Suppressor macrophage treated with lipopolysaccharide for 4 hours (primary cell): ENCODE measurements at regions not wholly inside any gene's neighbourhood (a gene's known extent, or its start where the extent isn't known, plus 50 kb on each side); places are given as distances from the start of the nearest gene placed in this dataset.

ENCODE experiments used
- DNase-seq: peaks from one replicate; pipeline ENCODE4 v3.0.0-alpha.2; 2020

GRCh38 chr9:95822583-95823431, 52.7 kb upstream of the ERCC6L2 start:
- DNase-seq, result no peak

GRCh38 chr9:95822015-95822414, 53.5 kb upstream of the ERCC6L2 start:
- DNase-seq, result no peak

GRCh38 chr9:95820074-95820473, 55.4 kb upstream of the ERCC6L2 start:
- no peak for DNase-seq

- DNase-seq, result no peak
These were observed 55.9 kb upstream of the ERCC6L2 start for GRCh38 chr9:95819636-95820035.

GRCh38 chr9:95817205-95817604, 58.3 kb upstream of the ERCC6L2 start:
- DNase-seq, result no peak

- no peak for DNase-seq
These were observed 58.8 kb upstream of the ERCC6L2 start for GRCh38 chr9:95816716-95817115.

- DNase-seq, result no peak
These were observed 59.5 kb upstream of the ERCC6L2 start for GRCh38 chr9:95815961-95816360.

GRCh38 chr9:95815133-95815532, 60.4 kb upstream of the ERCC6L2 start:
- DNase-seq, result no peak

- no peak for DNase-seq
These were observed 61.6 kb upstream of the ERCC6L2 start for GRCh38 chr9:95813923-95814322.

GRCh38 chr9:95810814-95811213, 64.7 kb upstream of the ERCC6L2 start:
- DNase-seq, result no peak

- DNase-seq, result no peak
These were observed 65.4 kb upstream of the ERCC6L2 start for GRCh38 chr9:95810133-95810532.

GRCh38 chr9:95809686-95810085, 65.8 kb upstream of the ERCC6L2 start:
- no peak for DNase-seq

GRCh38 chr9:95808011-95808410, 67.5 kb upstream of the ERCC6L2 start:
- DNase-seq, result no peak

GRCh38 chr9:95807326-95807947, 68.1 kb upstream of the ERCC6L2 start:
- no peak for DNase-seq

GRCh38 chr9:95803197-95803596, 72.3 kb upstream of the ERCC6L2 start:
- DNase-seq, result no peak

GRCh38 chr9:95801797-95802196, 73.7 kb upstream of the ERCC6L2 start:
- DNase-seq, result no peak

GRCh38 chr9:95796029-95796428, 79.5 kb upstream of the ERCC6L2 start:
- DNase-seq, result no peak

- DNase-seq, result no peak
These were observed 81.3 kb upstream of the ERCC6L2 start for GRCh38 chr9:95793924-95794828.

GRCh38 chr9:95791695-95792094, 83.8 kb upstream of the ERCC6L2 start:
- no peak for DNase-seq

- DNase-seq, result no peak
These were observed 84.2 kb upstream of the ERCC6L2 start for GRCh38 chr9:95791286-95791685.

- DNase-seq, result no peak
These were observed 86.9 kb upstream of the ERCC6L2 start for GRCh38 chr9:95788521-95788991.

GRCh38 chr9:95788021-95788420, 87.5 kb upstream of the ERCC6L2 start:
- no peak for DNase-seq

GRCh38 chr9:95785209-95785608, 90.3 kb upstream of the ERCC6L2 start:
- no peak for DNase-seq
